H1 (cell line): ENCODE measurements at regions not wholly inside any gene's neighbourhood (a gene's known extent, or its start where the extent isn't known, plus 50 kb on each side); places are given as distances from the start of the nearest gene placed in this dataset.

Experiments used
- BRCA1 ChIP-seq: IDR thresholded peaks from 2 replicates; pipeline ENCODE4 v1.6.1; 2012; ENCODE audit warnings: low read depth, low read length, improper control_type of control experiment
- CBX8 ChIP-seq: fragments of 300-800, 300-1000 bp; sonication (generic); IDR thresholded peaks from 2 replicates; pipeline ENCODE4 v1.7.1; 2016; ENCODE audit warnings: low read depth, low read length, borderline replicate concordance
- EZH2 ChIP-seq: fragments of 200-600 bp; sonication (generic); IDR thresholded peaks from 2 replicates; pipeline ENCODE4 v1.7.1; 2012; ENCODE audit warnings: low read depth, mild to moderate bottlenecking, moderate library complexity, low read length, inconsistent platforms; ENCODE audit not compliant: severe bottlenecking
- MAFK ChIP-seq: IDR thresholded peaks from 2 replicates; pipeline ENCODE4 v1.6.1; 2012; ENCODE audit warnings: low read depth, mild to moderate bottlenecking, improper control_type of control experiment, low read length
- POLR2AphosphoS5 ChIP-seq: IDR thresholded peaks from 2 replicates; pipeline ENCODE4 v1.6.1; 2011; ENCODE audit warnings: low read depth, low read length

GRCh38 chr9:13412331-13412730 lies 132.8 kb upstream of the MPDZ start (continued):
- TF ChIP-seq MAFK (no peak), POLR2AphosphoS5 (no peak), EZH2 (no peak), CBX8 (no peak), BRCA1 (no peak)
